ENCODE measurements at regions not wholly inside any gene's neighbourhood (a gene's known extent, or its start where the extent isn't known, plus 50 kb on each side); places are given as distances from the start of the nearest gene placed in this dataset.

GRCh38 chr13:50360637-50361036 lies 345.4 kb downstream of the KCNRG start:
- intact Hi-C loops (cut with DNase I, micrococcal nuclease), result no loop called here
- peaks cover 45% of the 10 kb centered on the region for H3K4me1 Mint-ChIP-seq
- no peak overlapping the region for H3K27ac Mint-ChIP-seq
- no peak overlapping the region for H3K4me3 Mint-ChIP-seq
- H3K9me3 Mint-ChIP-seq (ENCODE audit: low read depth), result no peaks in the 10 kb centered on the region
- peaks cover 21% of the 10 kb centered on the region for H3K27me3 Mint-ChIP-seq
- CTCF ChIA-PET, result interaction anchor here (1.3 to 2.4 kb wide), 3 partner anchors 8 to 551 kb away, joined by 3 to 6 read pairs (median 3); no protein-coding TSS in a partner anchor
- no peaks in the 10 kb centered on the region for H3K36me3 Mint-ChIP-seq (ENCODE audit: low read depth)
- no peak for ATAC-seq
- POLR2A ChIA-PET, result no interaction called here
- DNase-seq, result no peak

DNA sequence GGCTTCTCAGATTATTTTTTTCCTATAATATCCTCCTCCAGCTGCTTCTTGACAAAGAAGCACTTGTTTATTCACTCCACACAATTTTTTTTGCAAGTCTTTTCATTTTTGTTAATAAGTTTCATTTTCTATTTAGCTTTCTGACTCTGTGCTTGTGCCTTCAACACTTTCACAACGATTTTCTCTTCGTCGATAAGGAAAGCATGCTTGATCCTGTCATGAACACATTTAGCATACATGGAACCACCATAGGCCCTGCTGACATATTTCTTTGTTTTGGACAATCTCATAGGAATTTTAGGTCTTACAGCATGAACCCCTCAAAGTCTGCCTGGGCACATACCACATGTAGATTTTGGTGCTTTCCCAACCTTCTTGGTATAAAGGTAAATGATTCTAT lies 346.0 kb downstream of the KCNRG start:
- DNase-seq (no peak), ATAC-seq (no peak)
- intact Hi-C loops (cut with DNase I, micrococcal nuclease), result no loop called here
- Mint-ChIP-seq H3K27me3 (peaks cover 21% of the 10 kb centered on the region), H3K4me3 (no peak overlapping the region), H3K27ac (no peak overlapping the region), H3K36me3 (ENCODE audit: low read depth) (no peaks in the 10 kb centered on the region), H3K4me1 (peaks cover 47% of the 10 kb centered on the region), H3K9me3 (ENCODE audit: low read depth) (no peaks in the 10 kb centered on the region)
- CTCF ChIA-PET, result interaction anchor here (1.6 to 2.4 kb wide), 2 partner anchors 235 to 551 kb away, joined by 3 to 6 read pairs; no protein-coding TSS in a partner anchor
- POLR2A ChIA-PET, result no interaction called here

DNA sequence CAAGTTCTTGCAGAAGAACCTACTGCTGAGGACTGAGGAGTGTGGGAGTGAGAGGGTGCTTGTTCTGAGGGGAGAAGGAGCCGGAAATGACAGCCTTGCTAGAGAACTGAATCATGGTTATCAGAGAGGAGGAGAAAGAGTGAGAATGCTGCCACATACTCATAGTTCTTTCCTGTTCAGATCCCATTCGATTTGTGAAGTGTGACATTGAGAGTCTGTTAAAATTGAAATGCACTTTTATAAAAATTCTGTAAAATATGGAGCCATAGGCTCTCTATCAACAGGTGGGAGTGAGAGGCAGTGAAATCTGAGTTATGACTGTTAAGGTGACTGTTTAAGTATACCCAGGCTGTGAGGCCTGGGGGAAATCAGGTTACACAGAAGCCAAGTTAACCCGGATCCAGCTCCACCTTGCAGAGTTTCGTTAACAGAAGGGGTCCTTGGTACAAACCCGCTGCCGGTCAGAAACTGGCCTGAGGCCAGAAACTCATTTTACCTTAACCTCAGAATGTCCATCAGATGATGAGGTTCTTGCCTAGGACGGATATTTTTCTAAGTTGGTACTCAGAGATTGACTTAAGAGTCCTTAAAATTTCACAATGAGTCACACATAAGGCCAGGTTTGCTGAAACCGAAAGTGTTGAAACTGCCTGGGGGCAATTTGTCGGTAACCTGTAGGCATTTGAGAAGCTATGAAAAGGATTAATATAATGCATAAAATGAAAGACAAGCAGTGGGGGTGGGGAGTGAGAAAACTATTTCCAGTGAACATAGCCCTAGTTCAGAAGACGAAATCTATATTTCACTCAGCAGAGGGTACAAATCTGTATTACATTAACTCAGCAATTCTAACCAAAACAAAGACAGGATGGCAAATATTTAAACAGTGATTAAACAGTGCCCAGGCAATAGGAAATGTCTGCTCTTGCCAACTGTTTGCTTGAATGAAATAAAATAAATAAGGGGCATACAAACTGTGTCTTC lies 350.5 kb downstream of the KCNRG start:
- Mint-ChIP-seq H3K4me1 (peaks cover 43% of the 10 kb centered on the region), H3K9me3 (ENCODE audit: low read depth) (no peaks in the 10 kb centered on the region), H3K4me3 (peak overlapping the region; percentile 13), H3K27me3 (peaks cover 32% of the 10 kb centered on the region), H3K36me3 (ENCODE audit: low read depth) (no peaks in the 10 kb centered on the region), H3K27ac (peak overlapping the region; percentile 71)
- peak; percentile 75 for DNase-seq
- peak; percentile 64 for ATAC-seq
- ChIA-PET CTCF (interaction anchor here (1.6 kb wide), 1 partner anchor 546 kb away, joined by 3 read pairs; no protein-coding TSS in a partner anchor), POLR2A (interaction anchor here (0.6 to 1.9 kb wide), 2 partner anchors 45 to 239 kb away, joined by 3 to 4 read pairs; no protein-coding TSS in a partner anchor)
- intact Hi-C loops (cut with DNase I, micrococcal nuclease), result loop anchor here (1.0 to 5.0 kb wide), 16 partner anchors 120 to 1437 kb away; partner anchors contain the start of genes TRIM13 (in 2 of the 2) and DHRS12 (in 1 of the 2)

- intact Hi-C loops (cut with DNase I, micrococcal nuclease), result loop anchor here (1.0 to 5.0 kb wide), 17 partner anchors 121 to 1436 kb away; partner anchors contain the start of genes TRIM13 (in 2 of the 2) and DHRS12 (in 1 of the 2)
- CTCF ChIA-PET, result interaction anchor here (0.7 to 1.6 kb wide), 4 partner anchors 17 to 545 kb away, joined by 3 read pairs; no protein-coding TSS in a partner anchor
Measured at GRCh38 chr13:50366488-50367174, 351.4 kb downstream of the KCNRG start.

DNA sequence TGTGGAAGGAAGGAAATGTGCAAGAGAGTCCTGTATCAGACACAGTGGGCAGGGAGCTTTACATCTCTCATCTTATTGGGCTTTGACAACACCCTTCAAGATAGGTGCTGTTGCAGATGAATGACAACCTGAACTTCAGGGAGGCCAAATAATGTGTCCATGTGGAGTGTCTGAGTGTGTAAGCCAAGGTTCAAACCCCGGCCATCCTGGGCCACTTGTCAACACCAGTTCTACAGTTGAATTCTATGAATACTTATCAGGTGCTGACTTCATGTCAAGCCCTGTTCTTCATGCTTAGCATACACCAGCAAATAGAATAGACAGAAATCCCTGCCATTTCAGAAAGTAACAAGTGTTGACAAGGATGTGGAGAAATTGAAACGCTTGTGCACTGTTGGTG lies 354.4 kb downstream of the KCNRG start:
- intact Hi-C loops (cut with DNase I, micrococcal nuclease), result loop anchor here (5.0 kb wide), 6 partner anchors 227 to 1433 kb away; partner anchors contain the start of genes TRIM13 (in 2 of the 2) and DHRS12 (in 1 of the 2)
- Mint-ChIP-seq H3K36me3 (ENCODE audit: low read depth) (no peaks in the 10 kb centered on the region), H3K4me1 (peaks cover 26% of the 10 kb centered on the region), H3K27ac (no peak overlapping the region), H3K9me3 (ENCODE audit: low read depth) (no peaks in the 10 kb centered on the region), H3K27me3 (peaks cover 26% of the 10 kb centered on the region), H3K4me3 (no peak overlapping the region)
- CTCF ChIA-PET, result no interaction called here
- DNase-seq (no peak), ATAC-seq (no peak)
- POLR2A ChIA-PET, result no interaction called here

More at GRCh38 chr13:50366488-50367174, 351.4 kb downstream of the KCNRG start:
- H3K27ac Mint-ChIP-seq, result peak overlapping the region; percentile 55
- DNase-seq (peak; percentile 67), ATAC-seq (peak; percentile 76)
- peaks cover 34% of the 10 kb centered on the region for H3K4me1 Mint-ChIP-seq
- peaks cover 38% of the 10 kb centered on the region for H3K27me3 Mint-ChIP-seq
- no peaks in the 10 kb centered on the region for H3K9me3 Mint-ChIP-seq (ENCODE audit: low read depth)
- no peaks in the 10 kb centered on the region for H3K36me3 Mint-ChIP-seq (ENCODE audit: low read depth)
- POLR2A ChIA-PET, result interaction anchor here (0.6 to 1.9 kb wide), 3 partner anchors 121 to 247 kb away, joined by 3 to 4 read pairs (median 3); no protein-coding TSS in a partner anchor
- peak overlapping the region; percentile 13 for H3K4me3 Mint-ChIP-seq

GRCh38 chr13:50370303-50370950 lies 355.2 kb downstream of the KCNRG start:
- CTCF ChIA-PET, result interaction anchor here (0.7 kb wide), 1 partner anchor 538 kb away, joined by 3 read pairs; no protein-coding TSS in a partner anchor

GRCh38 chr13:50374517-50374916 lies 359.3 kb downstream of the KCNRG start:
- Mint-ChIP-seq H3K27ac (no peak overlapping the region), H3K27me3 (peaks cover 19% of the 10 kb centered on the region), H3K36me3 (ENCODE audit: low read depth) (no peaks in the 10 kb centered on the region), H3K4me1 (peaks cover 9% of the 10 kb centered on the region), H3K4me3 (no peak overlapping the region), H3K9me3 (ENCODE audit: low read depth) (no peaks in the 10 kb centered on the region)
- ATAC-seq, result no peak
- CTCF ChIA-PET, result interaction anchor here (1.4 kb wide), 1 partner anchor 14 kb away, joined by 3 read pairs; no protein-coding TSS in a partner anchor
- POLR2A ChIA-PET, result no interaction called here
- DNase-seq, result no peak
- intact Hi-C loops (cut with DNase I, micrococcal nuclease), result no loop called here

More at GRCh38 chr13:50370303-50370950, 355.2 kb downstream of the KCNRG start:
- POLR2A ChIA-PET, result no interaction called here
- no peak overlapping the region for H3K4me3 Mint-ChIP-seq
- ATAC-seq (no peak), DNase-seq (no peak)
- H3K9me3 Mint-ChIP-seq (ENCODE audit: low read depth), result no peaks in the 10 kb centered on the region
- peaks cover 23% of the 10 kb centered on the region for H3K27me3 Mint-ChIP-seq
- no peaks in the 10 kb centered on the region for H3K36me3 Mint-ChIP-seq (ENCODE audit: low read depth)
- H3K27ac Mint-ChIP-seq, result no peak overlapping the region
- H3K4me1 Mint-ChIP-seq, result peaks cover 18% of the 10 kb centered on the region
- intact Hi-C loops (cut with DNase I, micrococcal nuclease), result no loop called here

DNA sequence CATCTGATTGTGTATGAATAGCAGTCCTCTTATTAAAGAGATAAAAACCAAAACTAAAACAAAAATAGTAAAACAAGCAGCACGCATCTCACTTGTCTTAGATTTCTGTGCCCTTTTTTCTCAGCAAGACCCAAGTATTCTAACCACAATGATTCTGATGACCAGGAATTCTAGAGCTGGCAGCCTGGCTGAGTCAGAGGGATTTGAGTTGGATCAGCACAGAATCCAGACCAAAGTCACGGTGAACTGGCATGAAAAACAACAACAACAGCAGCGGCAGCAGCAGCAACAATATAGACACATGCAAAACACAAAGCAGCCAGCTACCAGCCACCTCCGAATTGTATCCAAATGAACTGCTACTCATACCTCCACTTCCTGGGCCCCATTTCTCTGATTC lies 360.5 kb downstream of the KCNRG start:
- Mint-ChIP-seq H3K4me3 (no peak overlapping the region), H3K4me1 (peaks cover 9% of the 10 kb centered on the region), H3K36me3 (ENCODE audit: low read depth) (peaks cover 5% of the 10 kb centered on the region), H3K9me3 (ENCODE audit: low read depth) (peaks cover 7% of the 10 kb centered on the region), H3K27ac (no peak overlapping the region), H3K27me3 (peaks cover 14% of the 10 kb centered on the region)
- POLR2A ChIA-PET, result no interaction called here
- DNase-seq (no peak), ATAC-seq (no peak)
- intact Hi-C loops (cut with DNase I, micrococcal nuclease), result no loop called here
- CTCF ChIA-PET, result no interaction called here

GRCh38 chr13:50376895-50377575 lies 361.8 kb downstream of the KCNRG start:
- ATAC-seq, result no peak
- H3K27me3 Mint-ChIP-seq, result peaks cover 11% of the 10 kb centered on the region
- ChIA-PET CTCF (no interaction called here), POLR2A (no interaction called here)
- H3K4me3 Mint-ChIP-seq, result no peak overlapping the region
- no peak for DNase-seq
- no peak overlapping the region for H3K27ac Mint-ChIP-seq
- H3K36me3 Mint-ChIP-seq (ENCODE audit: low read depth), result peaks cover 9% of the 10 kb centered on the region
- peaks cover 9% of the 10 kb centered on the region for H3K4me1 Mint-ChIP-seq
- peaks cover 17% of the 10 kb centered on the region for H3K9me3 Mint-ChIP-seq (ENCODE audit: low read depth)
- intact Hi-C loops (cut with DNase I, micrococcal nuclease), result no loop called here

DNA sequence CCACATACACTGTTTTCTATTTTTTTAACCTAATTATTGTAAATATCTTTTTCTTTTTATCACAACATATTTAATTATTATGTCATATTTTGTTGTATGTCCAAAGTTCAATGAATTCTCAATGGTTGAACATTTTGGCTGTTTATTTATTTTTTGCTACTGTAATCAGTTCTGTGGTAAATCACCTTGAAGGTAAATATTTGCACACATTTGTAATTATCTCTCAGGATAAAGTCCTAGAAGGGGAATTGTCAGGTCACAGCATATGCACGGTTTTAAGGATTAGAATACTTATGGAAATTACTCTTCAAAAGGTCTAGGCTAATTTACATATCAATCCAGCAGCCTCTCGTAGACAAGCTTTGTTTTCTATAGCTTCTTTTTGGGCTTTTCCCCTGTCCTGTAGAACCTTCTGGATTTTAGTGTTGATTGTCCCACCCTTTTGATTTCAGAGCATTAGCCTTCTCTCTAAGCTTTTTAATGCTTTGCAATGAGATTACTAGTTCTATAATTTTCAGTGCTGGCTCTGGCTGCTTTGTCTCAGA lies 362.6 kb downstream of the KCNRG start:
- H3K27me3 Mint-ChIP-seq, result peaks cover 11% of the 10 kb centered on the region
- no peak overlapping the region for H3K27ac Mint-ChIP-seq
- H3K9me3 Mint-ChIP-seq (ENCODE audit: low read depth), result peaks cover 19% of the 10 kb centered on the region
- no peak for DNase-seq
- peaks cover 9% of the 10 kb centered on the region for H3K4me1 Mint-ChIP-seq
- ATAC-seq, result no peak
- no peak overlapping the region for H3K4me3 Mint-ChIP-seq
- POLR2A ChIA-PET, result no interaction called here
- H3K36me3 Mint-ChIP-seq (ENCODE audit: low read depth), result peaks cover 9% of the 10 kb centered on the region
- CTCF ChIA-PET, result no interaction called here
- intact Hi-C loops (cut with DNase I, micrococcal nuclease), result no loop called here

Measured in activated CD4-positive, alpha-beta T cell treated with anti-CD3 and anti-CD28 coated beads for 36 hours (primary cell).